IgD-negative memory B cell (primary cell): ENCODE measurements at regions not wholly inside any gene's neighbourhood (a gene's known extent, or its start where the extent isn't known, plus 50 kb on each side); places are given as distances from the start of the nearest gene placed in this dataset.
A peak's percentile ranks its signal among the peaks of the same experiment; 100 is the strongest.

Experiments
- H3K27ac Mint-ChIP-seq, 3 donors: one replicate each; pipeline ENCODE4 v1.8.0; 2020 to 2022; ENCODE audit warnings: mild to moderate bottlenecking in 3 of 3, mixed read lengths in 3 of 3, moderate library complexity in 1 of 3
- H3K27me3 Mint-ChIP-seq: one replicate; pipeline ENCODE4 v1.8.0; 2021; ENCODE audit warnings: mixed read lengths
- H3K36me3 Mint-ChIP-seq: one replicate; pipeline ENCODE4 v1.8.0; 2020; ENCODE audit warnings: mild to moderate bottlenecking, mixed read lengths
- H3K4me1 Mint-ChIP-seq, 3 donors: one replicate each; pipeline ENCODE4 v1.8.0; 2020 to 2022; ENCODE audit warnings: mixed read lengths in 3 of 3, mild to moderate bottlenecking in 1 of 3
- H3K4me3 Mint-ChIP-seq, 4 donors: one replicate each; pipeline ENCODE4 v1.8.0; 2020 to 2022; ENCODE audit warnings: mild to moderate bottlenecking in 4 of 4, mixed read lengths in 4 of 4, moderate library complexity in 3 of 4
- H3K9me3 Mint-ChIP-seq, 3 donors: one replicate each; pipeline ENCODE4 v1.8.0; 2020 to 2021; ENCODE audit warnings: mixed read lengths in 3 of 3, mild to moderate bottlenecking in 1 of 3

DNA sequence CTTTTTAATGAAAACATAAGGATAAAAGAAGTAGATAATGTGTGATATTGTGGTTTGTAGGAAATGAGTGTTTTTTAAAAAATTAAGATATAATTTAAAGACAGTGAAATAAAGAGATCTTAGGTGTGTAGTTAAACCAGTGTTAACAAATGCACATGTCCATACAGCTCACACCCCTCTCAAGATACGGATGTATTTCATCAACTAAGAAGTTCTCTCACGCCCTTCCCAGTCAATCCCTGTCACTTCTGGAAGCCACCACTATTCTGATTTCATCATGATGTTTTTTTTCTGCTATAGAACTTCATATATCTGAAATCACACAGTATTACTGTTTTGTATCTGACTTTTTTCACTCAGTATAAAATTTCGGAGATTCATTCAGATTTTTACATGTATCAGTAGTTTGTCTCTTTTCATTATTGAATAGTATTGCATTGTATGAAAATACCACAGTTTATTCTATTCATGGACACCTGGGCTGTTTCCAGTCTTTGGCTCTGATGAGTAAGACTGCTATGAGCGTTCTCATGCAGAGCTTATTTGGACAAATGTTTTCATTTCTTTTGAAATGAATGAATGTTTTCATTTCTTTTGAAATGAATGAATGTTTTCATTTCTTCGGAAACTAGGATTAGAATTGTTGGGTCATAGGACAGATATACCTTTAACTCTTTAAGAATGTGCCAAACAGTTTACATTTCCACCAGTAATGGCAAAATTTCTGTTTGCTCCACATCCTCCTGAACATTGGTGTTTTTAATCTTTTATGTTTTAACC lies 49.7 kb upstream of the ELOVL5 start:
- Mint-ChIP-seq H3K4me3 (no peak overlapping the region), H3K27me3 (peaks cover 2% of the 10 kb centered on the region), H3K4me1 (peaks cover 0 to 6% (median 3%) of the 10 kb centered on the region in 3 donors), H3K9me3 (peaks cover 0 to 2% (median 0%) of the 10 kb centered on the region in 3 donors), H3K36me3 (no peaks in the 10 kb centered on the region), H3K27ac (peak overlapping the region in 1 of 3 donors; percentile 24)
